Liver (tissue), 8 donors: ENCODE measurements at regions not wholly inside any gene's neighbourhood (a gene's known extent, or its start where the extent isn't known, plus 50 kb on each side); places are given as distances from the start of the nearest gene placed in this dataset.

Experiments
- DNase-seq: peaks from one replicate; pipeline ENCODE4 v3.0.0-alpha.2; 2017; ENCODE audit warnings: low spot score
- H3K27ac ChIP-seq, 2 donors: one replicate each; pipeline ENCODE4 v1.7.0; 2013; ENCODE audit warnings: inconsistent platforms in 2 of 2, low read length in 2 of 2, control low read depth in 1 of 2, low read depth in 1 of 2, mild to moderate bottlenecking in 1 of 2
- H3K27me3 ChIP-seq, 4 donors: one replicate each; pipeline versions ENCODE4 v1.6.1 to v1.7.0; 2013; ENCODE audit warnings: low read length in 3 of 4, inconsistent platforms in 1 of 4, mild to moderate bottlenecking in 1 of 4, moderate library complexity in 1 of 4; ENCODE audit not compliant: control insufficient read depth in 4 of 4, insufficient read depth in 4 of 4
- H3K36me3 ChIP-seq, 4 donors: one replicate each; pipeline versions ENCODE4 v1.6.1 to v1.7.0; 2013; ENCODE audit warnings: low read length in 3 of 4, mild to moderate bottlenecking in 3 of 4, low read depth in 1 of 4, moderate library complexity in 1 of 4; ENCODE audit not compliant: control insufficient read depth in 4 of 4, insufficient read depth in 3 of 4
- H3K4me1 ChIP-seq, 4 donors: one replicate each; pipeline versions ENCODE4 v1.6.1 to v1.7.0; 2013; ENCODE audit warnings: low read length in 3 of 4, mild to moderate bottlenecking in 3 of 4, moderate library complexity in 1 of 4; ENCODE audit not compliant: control insufficient read depth in 4 of 4, insufficient read depth in 4 of 4
- H3K4me3 ChIP-seq, 3 donors: one replicate each; pipeline versions ENCODE4 v1.6.1 to v1.7.0; 2013; ENCODE audit warnings: low read length in 3 of 3, control low read depth in 1 of 3, low read depth in 1 of 3, mild to moderate bottlenecking in 1 of 3
- H3K9ac ChIP-seq, 2 donors: one replicate each; pipeline ENCODE4 v1.7.0; 2013; ENCODE audit warnings: low read length in 2 of 2, mild to moderate bottlenecking in 2 of 2, moderate library complexity in 2 of 2, control low read depth in 1 of 2, low read depth in 1 of 2
- H3K9me3 ChIP-seq, 4 donors: one replicate each; pipeline versions ENCODE4 v1.6.1 to v1.7.0; 2013; ENCODE audit warnings: low read length in 3 of 4; ENCODE audit not compliant: control insufficient read depth in 4 of 4
- ATF3 ChIP-seq: IDR thresholded peaks from 2 replicates; pipeline ENCODE4 v1.6.1; 2016; ENCODE audit warnings: antibody characterized with exemption
- CTCF ChIP-seq: fragments of 150-350 bp; IDR thresholded peaks from 2 replicates; pipeline ENCODE4 v1.5.1; 2017; ENCODE audit warnings: improper control_type of control experiment, low read depth, low read length; ENCODE audit not compliant: missing input control
- EGR1 ChIP-seq, 2 donors: IDR thresholded peaks; 2 replicates each; pipeline ENCODE4 v1.6.1; 2016 to 2018; ENCODE audit warnings: antibody characterized with exemption in 2 of 2, low read depth in 2 of 2
- FOXA1 ChIP-seq: IDR thresholded peaks from 2 replicates; pipeline ENCODE4 v1.6.1; 2016; ENCODE audit warnings: antibody characterized with exemption
- FOXA2 ChIP-seq: IDR thresholded peaks from 2 replicates; pipeline ENCODE4 v1.6.1; 2016; ENCODE audit warnings: antibody characterized with exemption
- GABPA ChIP-seq, 2 donors: IDR thresholded peaks in 1 of 2; conservative IDR thresholded peaks in 1 of 2; 2 replicates each; pipeline ENCODE4 v1.6.1; 2016; ENCODE audit warnings: antibody characterized with exemption in 2 of 2, mild to moderate bottlenecking in 1 of 2, moderate library complexity in 1 of 2
- HNF4A ChIP-seq, 2 donors: conservative IDR thresholded peaks; 2 replicates each; pipeline ENCODE4 v1.6.1; 2016; ENCODE audit warnings: antibody characterized with exemption in 2 of 2, mild to moderate bottlenecking in 2 of 2
- HNF4G ChIP-seq: IDR thresholded peaks from 2 replicates; pipeline ENCODE4 v1.6.1; 2016; ENCODE audit warnings: antibody characterized with exemption
- JUND ChIP-seq, 2 donors: IDR thresholded peaks; 2 replicates each; pipeline ENCODE4 v1.6.1; 2016; ENCODE audit warnings: antibody characterized with exemption in 2 of 2
- MAX ChIP-seq: IDR thresholded peaks from 2 replicates; pipeline ENCODE4 v1.6.1; 2016; ENCODE audit warnings: antibody characterized with exemption
- NR2F2 ChIP-seq: IDR thresholded peaks from 2 replicates; pipeline ENCODE4 v1.6.1; 2016; ENCODE audit warnings: antibody characterized with exemption
- RAD21 ChIP-seq, 2 donors: IDR thresholded peaks; 2 replicates each; pipeline ENCODE4 v1.6.1; 2016; ENCODE audit warnings: antibody characterized with exemption in 2 of 2, mild to moderate bottlenecking in 2 of 2
- RXRA ChIP-seq, 2 donors: IDR thresholded peaks; 2 replicates each; pipeline ENCODE4 v1.6.1; 2017 to 2018; ENCODE audit warnings: antibody characterized with exemption in 2 of 2, mild to moderate bottlenecking in 1 of 2
- SP1 ChIP-seq: IDR thresholded peaks from 2 replicates; pipeline ENCODE4 v1.6.1; 2018; ENCODE audit warnings: antibody characterized with exemption, mild to moderate bottlenecking
- TAF1 ChIP-seq: conservative IDR thresholded peaks from 2 replicates; pipeline ENCODE4 v1.6.1; 2016; ENCODE audit warnings: antibody characterized with exemption, mild to moderate bottlenecking
- YY1 ChIP-seq: IDR thresholded peaks from 2 replicates; pipeline ENCODE4 v1.6.1; 2016; ENCODE audit warnings: antibody characterized with exemption, mild to moderate bottlenecking
- ZBTB33 ChIP-seq: IDR thresholded peaks from 2 replicates; pipeline ENCODE4 v1.6.1; 2016; ENCODE audit warnings: antibody characterized with exemption
- WGBS: extraction: QIAGEN DNeasy Blood & Tissue Kit; methylation state at CpG from one replicate; pipeline ENCODE4 v1.1.7; 2013; 5-methylcytosine and 5-hydroxymethylcytosine counted together
- donor health status: healthy.
- donor health status: healthy.
- donor health status: healthy.
- donor health status: healthy.
- donor health status: healthy.

GRCh38 chr3:14600856-14601610 is 50.5 kb upstream of the CCDC174 start:
- H3K4me1 ChIP-seq, result peaks cover 5 to 10% (median 6%) of the 10 kb centered on the region in 4 donors
- no peak overlapping the region for H3K9ac ChIP-seq
- H3K4me3 ChIP-seq, result no peak overlapping the region
- 82% methylated on average over 10 of the region's 10 CpGs for WGBS
- no peaks in the 10 kb centered on the region for H3K36me3 ChIP-seq
- H3K27ac ChIP-seq, result no peak overlapping the region
- no peak for DNase-seq
- H3K9me3 ChIP-seq, result no peaks in the 10 kb centered on the region
- TF ChIP-seq EGR1 (IDR thresholded peaks at IDR 0.05; ENCODE audit: low read depth in 2 of 2) (no peak), HNF4G (no peak), RAD21 (IDR thresholded peaks at IDR 0.05) (no peak), ZBTB33 (no peak), MAX (no peak), GABPA (IDR thresholded peaks at IDR 0.05 in 1 of 2, conservative IDR thresholded peaks at IDR 0.05 in 1 of 2) (no peak), RXRA (IDR thresholded peaks at IDR 0.05) (no peak), NR2F2 (no peak), SP1 (no peak), HNF4A (conservative IDR thresholded peaks at IDR 0.05) (no peak), YY1 (no peak)
- H3K27me3 ChIP-seq, result peaks cover 0 to 3% (median 1%) of the 10 kb centered on the region in 4 donors

GRCh38 chr3:14601692-14602005 is 49.9 kb upstream of the CCDC174 start:
- 61% methylated on average over 4 of the region's 4 CpGs for WGBS
- Histone ChIP-seq H3K27me3 (peaks cover 0 to 3% (median 1%) of the 10 kb centered on the region in 4 donors), H3K27ac (no peak overlapping the region), H3K36me3 (no peaks in the 10 kb centered on the region), H3K4me1 (peaks cover 5 to 10% (median 6%) of the 10 kb centered on the region in 4 donors), H3K4me3 (no peak overlapping the region), H3K9me3 (no peaks in the 10 kb centered on the region), H3K9ac (no peak overlapping the region)
- no peak for DNase-seq
- TF ChIP-seq RAD21 (IDR thresholded peaks at IDR 0.05) (no peak), HNF4G (no peak), EGR1 (IDR thresholded peaks at IDR 0.05; ENCODE audit: low read depth in 2 of 2) (no peak), ATF3 (no peak), YY1 (no peak), SP1 (no peak), FOXA2 (no peak), CTCF (no peak), TAF1 (no peak), JUND (IDR thresholded peaks at IDR 0.05) (no peak), RXRA (IDR thresholded peaks at IDR 0.05) (no peak), MAX (no peak), FOXA1 (no peak)
